ENCODE measurements at regions not wholly inside any gene's neighbourhood (a gene's known extent, or its start where the extent isn't known, plus 50 kb on each side); places are given as distances from the start of the nearest gene placed in this dataset.

- TF ChIP-seq TAF1 (IDR thresholded peaks at IDR 0.05; ENCODE audit: low read depth, low read length): no peak
- TF ChIP-seq CTCF (IDR thresholded peaks at IDR 0.05; ENCODE audit: control extremely low read depth in 1 of 3, insufficient read depth in 1 of 3, low read depth in 1 of 3, low read length in 3 of 3): no peak
- TF ChIP-seq EZH2 (IDR thresholded peaks at IDR 0.05; ENCODE audit: low read depth, low read length, severe bottlenecking): no peak
- TF ChIP-seq CHD1 (IDR thresholded peaks at IDR 0.05; ENCODE audit: low read depth, low read length): no peak
- TF ChIP-seq RXRA (IDR thresholded peaks at IDR 0.05; ENCODE audit: insufficient read depth, low read depth, low read length): no peak
- no peak for TF ChIP-seq POLR2A (IDR thresholded peaks at IDR 0.05; ENCODE audit: control extremely low read depth in 1 of 2, low read depth in 2 of 2, low read length in 2 of 2)
- no peak for TF ChIP-seq POLR2AphosphoS5 (IDR thresholded peaks at IDR 0.05; ENCODE audit: low read depth, low read length)
- TF ChIP-seq JUN (IDR thresholded peaks at IDR 0.05; ENCODE audit: low read depth, low read length): no peak
- TF ChIP-seq HDAC2 (IDR thresholded peaks at IDR 0.05; ENCODE audit: borderline replicate concordance in 1 of 2, low read depth in 2 of 2, low read length in 2 of 2): no peak
- no peak for TF ChIP-seq MAX (IDR thresholded peaks at IDR 0.05)
- TF ChIP-seq GABPA (IDR thresholded peaks at IDR 0.05; ENCODE audit: borderline replicate concordance, insufficient read depth, low read length): no peak
- no peak for TF ChIP-seq RAD21 (IDR thresholded peaks at IDR 0.05 in 1 of 2, conservative IDR thresholded peaks at IDR 0.05 in 1 of 2; ENCODE audit: low read depth in 2 of 2, low read length in 2 of 2)
- TF ChIP-seq RBBP5 (IDR thresholded peaks at IDR 0.05; ENCODE audit: borderline replicate concordance, low read depth, low read length): no peak
- TF ChIP-seq CEBPB (IDR thresholded peaks at IDR 0.05; ENCODE audit: low read depth, low read length): no peak
Measured at GRCh38 chr2:209102319-209102718, 321.5 kb upstream of the MAP2 start.
